Medulla oblongata (tissue), 1 donor: ENCODE measurements at regions not wholly inside any gene's neighbourhood (a gene's known extent, or its start where the extent isn't known, plus 50 kb on each side); places are given as distances from the start of the nearest gene placed in this dataset.
"Not testable (repeated sequence)": the region's sequence is repeated elsewhere in the genome, so short reads cannot be mapped to it uniquely, and the experiment has no call there.

ENCODE experiments used
- DNase-seq: peaks from one replicate; pipeline ENCODE4 v3.0.0-alpha.2; 2015; ENCODE audit errors: extremely low spot score

DNA sequence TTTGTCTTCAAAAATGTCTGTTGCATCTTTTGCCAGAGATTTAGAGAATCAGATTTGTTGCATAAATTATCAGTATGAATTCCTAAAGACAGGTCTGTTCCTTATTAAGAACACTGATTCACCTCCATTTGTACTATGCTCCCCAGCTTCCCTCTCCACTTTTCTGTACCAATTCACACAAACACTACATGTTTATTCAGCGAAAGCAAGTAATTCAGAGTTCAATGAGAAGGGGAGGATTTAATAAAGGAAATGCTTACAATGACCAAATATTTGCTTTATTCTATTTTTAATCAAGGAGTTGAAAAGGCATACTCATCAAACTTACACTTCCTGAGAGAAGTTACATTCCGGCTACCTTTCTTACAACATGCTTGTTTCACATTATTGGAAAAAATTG lies 135.5 kb downstream of the NBPF8 start:
- not testable (repeated sequence) for DNase-seq

DNA sequence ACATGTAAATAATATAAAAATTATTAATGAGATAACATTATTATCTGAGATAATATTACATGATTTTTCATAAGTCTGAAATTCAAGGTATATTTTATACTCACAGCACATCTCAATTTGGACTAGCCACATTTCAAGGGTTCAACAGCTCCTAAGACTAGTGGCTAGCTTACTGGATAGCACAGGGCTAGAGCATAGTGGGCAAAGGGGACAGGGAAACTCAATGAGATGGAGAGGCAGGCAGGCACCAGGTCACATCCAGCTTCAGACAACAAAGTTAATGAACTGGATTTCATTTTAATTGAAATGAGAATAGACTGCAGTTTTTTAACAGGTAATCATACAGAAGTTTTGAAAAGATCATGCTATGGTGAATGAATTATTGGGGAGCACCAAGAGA lies 137.4 kb downstream of the NBPF8 start:
- not testable (repeated sequence) for DNase-seq

DNA sequence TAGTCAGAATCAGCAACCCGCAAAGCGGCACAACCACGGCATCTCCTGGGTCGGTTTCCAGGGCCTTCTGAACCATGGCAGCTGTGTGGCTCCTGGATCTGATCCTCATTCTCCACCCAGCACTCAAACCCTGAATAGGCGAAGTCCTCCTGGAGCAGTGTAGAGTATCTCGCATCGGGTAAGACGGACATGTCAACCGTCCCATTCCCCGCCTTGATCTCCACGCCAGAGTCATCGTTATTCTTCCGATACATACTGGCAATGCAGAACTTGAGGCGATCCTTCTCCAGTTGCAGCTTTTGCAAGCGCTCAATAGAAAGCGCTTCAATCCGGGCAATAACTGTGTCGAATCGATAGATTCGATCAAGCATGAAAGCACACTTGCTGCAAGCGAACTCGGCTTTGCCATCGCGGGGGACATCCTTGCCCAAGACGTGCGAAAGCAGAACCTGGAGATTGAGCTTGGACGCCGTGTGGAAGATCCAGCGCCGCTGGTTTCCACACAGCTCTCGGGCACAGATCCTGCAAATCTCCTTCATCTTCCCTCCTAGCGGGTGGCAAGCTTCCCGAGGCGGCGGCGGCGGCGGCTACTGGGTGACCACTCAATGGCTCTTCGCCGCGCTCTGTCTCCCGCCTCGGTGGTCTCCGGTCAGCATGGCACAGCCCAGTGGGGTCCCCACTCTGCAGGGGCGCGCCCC lies 142.9 kb downstream of the NBPF8 start:
- DNase-seq: peak; percentile 47

DNA sequence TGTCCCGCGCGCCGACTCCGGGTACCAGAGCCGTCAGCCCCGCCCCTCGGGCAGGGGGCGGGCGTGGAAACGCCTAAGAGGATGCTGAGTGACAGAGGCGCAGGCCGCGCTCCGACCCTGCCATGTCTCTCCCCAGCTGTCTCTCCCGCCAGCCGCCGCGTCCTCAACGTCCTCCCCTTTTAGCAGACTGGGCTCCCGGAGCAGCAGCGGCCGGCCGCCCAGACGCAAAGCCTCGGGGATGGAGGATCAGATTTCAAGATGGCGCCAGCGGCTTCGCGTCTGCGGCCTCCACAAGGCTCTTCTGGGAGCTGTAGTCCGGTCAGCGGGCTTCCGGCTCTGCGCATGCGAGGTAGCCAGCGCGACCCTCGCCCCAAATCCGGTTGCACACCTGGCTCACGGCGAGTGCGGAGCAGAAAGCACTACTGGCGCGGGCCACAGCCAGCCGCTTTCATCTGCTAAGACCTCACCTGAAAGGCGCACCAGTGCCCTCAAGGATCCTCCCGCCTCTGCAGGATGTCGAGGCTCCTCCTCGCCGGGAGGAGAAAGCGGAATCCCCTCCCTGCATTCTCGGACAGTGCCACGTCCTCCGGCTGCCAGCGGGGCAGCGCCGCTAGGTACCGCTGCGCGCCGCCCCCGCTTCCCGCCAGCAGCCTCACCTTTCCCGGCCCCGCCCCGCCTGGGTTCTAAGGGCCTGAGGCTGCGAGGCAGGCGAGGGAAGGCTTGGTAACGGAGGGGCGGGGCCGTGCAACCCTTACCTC lies 143.6 kb downstream of the NBPF8 start:
- peak; percentile 39 for DNase-seq

DNA sequence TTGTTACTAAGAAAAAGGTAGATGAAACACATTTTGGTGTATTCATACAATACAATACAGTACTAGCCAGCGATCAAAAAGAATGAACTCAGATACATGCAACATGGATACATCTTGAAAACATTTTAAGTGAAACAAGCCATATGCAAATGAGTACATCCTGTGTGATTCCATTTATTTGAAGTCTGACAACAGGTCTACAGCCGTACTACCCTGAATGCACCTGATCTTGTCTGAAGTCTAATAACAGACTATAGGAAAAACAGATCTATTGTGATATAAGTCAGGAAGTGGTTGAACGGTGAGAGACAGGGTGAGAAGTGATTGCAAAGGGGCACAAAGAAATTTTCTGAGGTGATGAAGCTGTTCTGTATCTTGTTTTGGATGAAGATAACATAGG lies 146.9 kb downstream of the NBPF8 start:
- DNase-seq: not testable (repeated sequence)

DNA sequence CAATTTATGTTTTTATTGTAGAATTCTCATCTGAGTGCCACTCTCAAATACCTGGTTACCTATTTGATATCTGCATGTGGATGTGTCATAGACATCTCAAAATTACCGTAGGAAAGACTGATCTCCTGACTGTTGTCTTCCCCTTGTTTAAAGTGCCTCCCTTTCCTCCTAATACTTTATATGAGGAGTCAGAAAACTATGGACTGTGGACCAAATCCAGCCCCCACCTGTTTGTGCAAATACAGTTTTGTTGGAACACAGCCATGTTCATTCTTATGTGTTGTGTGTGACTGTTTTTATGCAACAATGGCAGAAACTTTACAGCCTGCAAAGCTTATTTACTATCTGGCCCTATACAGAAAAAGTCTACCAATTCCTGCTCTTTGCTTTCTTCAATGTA lies 150.6 kb downstream of the NBPF8 start:
- DNase-seq: not testable (repeated sequence)

DNA sequence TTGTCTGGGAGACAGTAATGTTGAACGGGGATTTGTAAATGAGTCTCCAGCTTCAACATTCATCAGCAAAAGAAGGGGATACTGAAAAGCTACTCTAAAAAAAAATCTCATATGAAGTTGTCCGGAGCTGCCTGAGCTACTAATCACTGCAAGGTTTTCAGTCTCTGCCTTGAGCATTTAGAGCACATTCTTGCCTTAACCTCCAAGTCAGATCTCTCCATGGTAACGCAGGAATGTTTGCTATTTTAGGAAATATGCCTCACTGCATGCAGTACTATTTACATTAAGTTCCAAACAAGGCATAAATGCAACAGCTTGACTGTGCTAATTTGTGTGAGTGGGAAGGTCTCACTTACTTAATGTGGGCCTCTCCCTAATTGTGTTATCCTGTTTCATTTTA lies 152.8 kb downstream of the NBPF8 start:
- DNase-seq: not testable (repeated sequence)

DNA sequence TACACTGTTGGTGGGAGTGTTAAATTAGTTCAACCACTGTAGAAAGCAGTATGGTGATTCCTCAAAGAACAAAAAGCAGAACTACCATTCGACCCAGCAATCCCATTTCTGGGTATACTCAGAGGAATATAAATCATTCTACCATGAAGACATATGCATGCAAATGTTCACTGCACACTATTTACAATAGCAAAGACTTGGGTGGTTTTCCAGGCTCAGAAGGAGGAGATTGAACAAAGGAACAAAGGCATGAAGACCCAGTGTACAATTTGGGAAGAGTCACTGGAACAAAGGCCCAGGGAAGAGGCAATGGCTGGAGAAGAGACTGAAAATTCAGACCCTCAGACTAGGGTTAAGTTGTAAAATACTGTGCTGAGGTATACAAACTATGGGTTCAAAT lies 148.5 kb upstream of the NBPF26 start:
- DNase-seq: not testable (repeated sequence)

DNA sequence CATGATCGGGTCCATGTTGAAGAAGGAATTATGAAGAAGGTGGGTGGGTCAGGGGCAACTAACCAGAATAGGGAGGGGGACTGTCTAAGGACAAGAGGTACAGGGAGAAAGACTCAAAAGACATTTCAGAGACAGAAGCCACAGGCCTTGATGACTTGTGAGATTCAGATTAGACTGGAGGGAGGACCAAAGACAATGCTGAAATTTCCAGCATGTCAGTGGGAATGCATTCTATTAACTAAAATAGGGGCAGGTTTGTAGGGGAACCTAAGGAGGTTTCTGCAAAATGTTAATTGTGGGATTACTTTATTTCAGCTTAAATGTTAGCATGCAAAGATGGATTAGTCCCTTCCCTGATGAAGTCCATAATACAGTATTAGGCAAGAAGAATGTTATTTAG lies 141.6 kb upstream of the NBPF26 start:
- DNase-seq: not testable (repeated sequence)

DNA sequence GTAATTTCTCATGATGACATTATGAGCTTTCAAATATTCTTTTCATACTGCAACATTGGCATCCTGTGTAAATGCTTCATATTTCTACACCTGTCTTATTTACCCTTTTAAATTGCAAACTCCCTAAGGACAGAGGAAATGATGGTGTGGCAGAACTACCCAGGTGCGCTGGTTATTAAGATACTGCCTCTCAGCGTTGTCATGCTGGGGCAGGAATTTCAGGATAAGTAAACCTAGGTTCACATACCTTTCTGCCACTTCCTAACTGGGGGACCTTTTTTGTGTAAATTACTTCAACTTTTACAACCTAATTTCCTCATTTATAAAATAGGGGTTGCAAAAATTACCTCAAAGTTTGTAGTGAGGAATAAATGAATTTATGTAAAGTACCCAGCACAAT lies 137.7 kb upstream of the NBPF26 start:
- not testable (repeated sequence) for DNase-seq

DNA sequence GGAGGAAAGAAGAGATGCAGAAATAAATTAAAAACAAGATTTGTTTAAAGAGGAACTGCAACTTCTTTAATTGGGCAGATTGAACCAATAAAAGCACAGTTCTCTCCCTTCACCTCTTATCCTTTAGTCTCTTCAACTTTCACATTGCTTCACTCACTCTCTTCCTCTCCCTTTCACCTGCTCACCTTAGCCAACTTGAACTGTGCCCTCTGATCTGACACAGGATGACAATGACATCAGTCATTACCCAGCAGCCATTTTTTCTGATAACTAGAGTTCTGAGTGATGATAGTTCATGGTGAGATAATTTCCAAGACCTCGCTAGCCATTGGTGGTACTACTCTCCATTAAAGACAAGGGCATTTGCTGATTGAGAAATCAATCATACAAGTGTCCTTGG lies 134.9 kb upstream of the NBPF26 start:
- DNase-seq: not testable (repeated sequence)

DNA sequence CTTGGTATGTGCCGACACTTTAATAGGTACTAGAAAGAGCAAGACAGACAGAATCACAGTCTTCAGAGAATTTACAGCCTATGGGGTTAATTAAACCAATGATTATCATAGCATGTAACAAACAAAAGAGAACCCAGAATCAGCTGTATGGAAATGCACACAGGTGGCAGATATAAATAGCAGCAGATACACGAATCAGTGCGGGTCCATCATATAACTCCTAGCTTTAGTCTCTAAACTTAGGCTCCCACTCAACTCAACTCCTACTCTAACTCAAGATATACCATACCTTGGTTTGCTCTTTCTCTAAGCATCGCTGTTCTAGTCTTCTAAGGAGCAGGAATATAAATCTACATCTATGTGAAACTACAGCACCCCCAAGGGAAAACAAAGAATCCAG lies 132.0 kb upstream of the NBPF26 start:
- DNase-seq: not testable (repeated sequence)

DNA sequence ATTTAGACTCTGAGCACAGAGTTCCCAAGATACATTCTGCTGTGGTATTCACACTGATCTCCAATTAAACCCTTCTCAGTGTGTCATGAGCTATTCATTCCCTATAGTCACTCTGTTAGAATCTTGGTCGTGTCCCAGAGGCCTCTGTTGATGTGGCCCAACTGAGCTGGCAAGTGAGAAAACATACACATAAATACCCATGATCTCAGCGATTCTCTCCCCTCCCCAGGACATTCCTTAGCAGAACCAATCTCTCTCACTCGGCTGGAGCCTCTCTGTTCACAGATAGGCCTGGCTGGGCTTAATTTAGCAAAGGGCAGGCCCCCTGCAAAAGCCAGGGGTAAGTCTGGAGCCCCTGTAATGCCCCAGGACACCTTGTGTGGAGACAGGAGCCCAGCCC lies 130.8 kb upstream of the NBPF26 start:
- not testable (repeated sequence) for DNase-seq

DNA sequence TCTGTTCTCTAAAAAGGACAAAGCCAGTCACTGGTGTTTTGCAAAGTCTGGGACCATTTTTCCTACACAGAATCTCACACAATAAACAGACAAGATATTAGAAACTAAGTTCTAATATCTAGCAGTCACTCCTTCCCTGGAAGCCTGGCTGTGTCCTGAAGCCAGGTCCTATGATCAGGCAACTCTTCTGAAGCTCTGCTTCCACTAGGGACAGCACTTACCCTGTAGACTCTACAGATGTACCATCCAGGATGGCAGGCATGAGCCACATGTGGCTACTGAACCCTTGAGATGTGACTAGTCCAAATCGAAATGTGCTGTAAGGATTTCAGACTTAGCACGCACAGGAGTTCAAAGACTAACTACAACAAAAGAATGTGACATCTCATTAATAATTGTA lies 130.1 kb upstream of the NBPF26 start:
- DNase-seq: not testable (repeated sequence)

DNA sequence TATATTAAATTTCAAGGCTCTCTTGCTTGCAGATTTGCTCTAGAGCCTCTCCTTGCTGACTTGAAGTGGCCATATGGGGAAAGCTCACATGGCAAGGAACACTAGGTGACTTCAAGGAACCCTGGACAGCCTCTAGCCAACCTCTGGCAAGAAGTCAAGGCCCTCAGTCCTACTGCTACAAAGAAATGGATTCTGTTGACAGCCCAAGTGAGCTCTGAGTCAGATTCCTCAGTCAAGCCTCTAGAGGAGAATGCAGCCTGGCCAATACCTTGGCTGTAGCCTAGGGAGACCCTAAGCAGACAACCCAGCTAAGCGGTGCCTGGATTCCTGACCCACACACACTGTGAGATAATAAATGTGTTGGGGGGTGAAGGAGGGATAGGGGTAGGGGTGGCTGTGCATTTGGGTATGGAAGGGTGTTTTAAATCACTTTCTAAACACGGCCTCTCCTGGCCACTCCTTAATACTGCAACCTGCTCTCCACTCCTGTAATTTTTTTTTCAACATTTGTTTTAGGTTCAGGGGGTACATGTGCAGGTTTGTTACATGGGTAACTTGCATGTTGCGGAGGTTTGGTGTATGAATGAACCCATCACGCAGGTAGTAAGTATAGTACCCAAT lies 125.3 kb upstream of the NBPF26 start:
- DNase-seq: not testable (repeated sequence)

DNA sequence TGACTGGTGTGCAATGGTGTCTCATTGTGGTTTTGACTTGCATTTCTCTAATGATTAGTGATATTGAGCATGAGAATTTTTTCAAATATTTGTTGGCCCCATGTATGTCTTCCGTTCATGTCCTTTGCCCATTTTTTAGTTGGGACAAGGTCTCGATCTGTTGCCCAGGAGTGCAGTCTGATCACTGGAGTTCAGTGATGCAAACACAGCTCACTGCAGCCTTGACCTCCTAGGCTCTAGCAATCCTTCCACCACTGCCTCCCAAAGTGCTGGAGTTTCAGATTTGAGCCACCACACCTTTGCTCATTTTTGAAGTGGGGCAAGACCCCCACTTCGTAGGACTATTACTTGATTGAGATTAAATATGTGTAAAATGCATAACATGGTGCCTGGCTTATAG lies 124.2 kb upstream of the NBPF26 start:
- DNase-seq: not testable (repeated sequence)

DNA sequence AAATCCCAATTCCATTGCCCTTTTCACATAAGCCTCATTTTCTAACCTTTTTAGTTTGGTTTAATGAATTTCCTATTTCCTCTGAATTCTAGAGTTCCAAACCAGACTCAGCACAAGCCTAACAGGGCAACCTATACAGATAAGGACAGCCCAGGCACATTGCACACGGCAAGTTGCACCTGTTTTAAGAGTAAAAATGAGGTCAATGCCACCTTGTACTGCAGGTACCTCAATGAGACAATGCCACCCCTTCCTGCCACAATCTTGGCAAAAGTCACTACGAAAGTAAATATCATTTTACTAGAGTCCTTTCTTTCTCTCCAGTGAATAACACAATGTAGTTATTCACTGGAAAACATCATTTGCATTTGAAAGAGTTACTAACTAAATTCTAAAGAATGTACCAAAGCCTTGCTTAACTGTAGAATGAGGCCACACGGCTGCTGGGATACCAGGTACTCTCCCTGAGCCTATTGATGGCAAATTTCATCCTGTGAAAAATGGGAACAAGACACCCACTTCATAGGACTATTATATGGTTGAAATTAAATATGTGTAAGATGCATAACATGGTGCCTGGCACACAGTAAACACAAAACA lies 123.2 kb upstream of the NBPF26 start:
- not testable (repeated sequence) for DNase-seq

DNA sequence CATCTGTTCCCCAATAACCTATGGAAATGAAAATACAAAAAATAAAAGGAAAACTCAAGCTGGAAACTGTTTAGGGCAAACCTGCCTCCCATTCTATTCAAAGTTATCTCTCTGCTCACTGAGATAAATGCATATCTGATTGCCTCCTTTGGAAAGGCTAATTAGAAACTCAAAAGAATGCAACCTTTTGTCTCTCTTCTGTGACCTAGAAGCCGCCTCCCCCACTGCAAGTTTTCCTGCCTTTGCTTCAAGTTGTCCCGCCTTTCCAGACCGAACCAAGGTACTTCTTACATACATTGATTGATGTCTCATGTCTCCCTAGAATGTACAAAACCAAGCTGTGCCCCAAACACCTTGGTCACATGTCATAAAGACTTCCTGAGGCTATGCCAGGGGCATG lies 115.9 kb upstream of the NBPF26 start:
- not testable (repeated sequence) for DNase-seq

DNA sequence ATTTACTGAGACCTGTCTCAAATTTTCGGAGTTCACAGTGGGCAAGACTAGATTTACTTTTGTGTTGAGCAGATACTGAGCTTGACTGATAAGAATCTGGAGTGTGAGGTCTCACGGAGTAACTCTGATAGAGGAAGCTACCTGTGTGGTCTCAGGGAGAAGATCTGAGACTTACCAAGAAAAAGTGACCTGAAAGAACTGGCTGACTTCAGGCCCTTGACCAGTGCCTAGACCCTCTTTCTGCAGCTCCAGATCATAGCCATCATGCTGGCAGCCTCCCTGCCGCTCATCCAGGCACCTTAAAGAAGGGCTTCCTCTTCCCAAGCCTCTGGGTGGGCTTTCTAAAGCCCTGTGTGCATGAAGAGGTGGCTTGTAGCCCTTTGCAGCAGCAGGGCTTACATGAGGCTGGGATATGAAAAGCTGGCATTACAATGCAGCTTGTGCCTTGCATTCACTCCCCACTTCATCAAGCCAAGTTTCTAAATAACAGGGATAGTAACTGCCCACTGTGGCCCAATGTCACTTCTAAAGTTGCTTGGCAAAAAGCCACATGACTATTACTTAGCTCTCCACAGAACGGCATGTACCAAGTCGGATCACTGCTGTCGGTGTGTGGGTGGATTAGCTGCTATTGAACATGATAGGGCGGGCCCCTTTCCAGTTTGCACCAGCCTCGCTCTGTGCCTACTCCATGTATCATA lies 115.3 kb upstream of the NBPF26 start:
- not testable (repeated sequence) for DNase-seq

DNA sequence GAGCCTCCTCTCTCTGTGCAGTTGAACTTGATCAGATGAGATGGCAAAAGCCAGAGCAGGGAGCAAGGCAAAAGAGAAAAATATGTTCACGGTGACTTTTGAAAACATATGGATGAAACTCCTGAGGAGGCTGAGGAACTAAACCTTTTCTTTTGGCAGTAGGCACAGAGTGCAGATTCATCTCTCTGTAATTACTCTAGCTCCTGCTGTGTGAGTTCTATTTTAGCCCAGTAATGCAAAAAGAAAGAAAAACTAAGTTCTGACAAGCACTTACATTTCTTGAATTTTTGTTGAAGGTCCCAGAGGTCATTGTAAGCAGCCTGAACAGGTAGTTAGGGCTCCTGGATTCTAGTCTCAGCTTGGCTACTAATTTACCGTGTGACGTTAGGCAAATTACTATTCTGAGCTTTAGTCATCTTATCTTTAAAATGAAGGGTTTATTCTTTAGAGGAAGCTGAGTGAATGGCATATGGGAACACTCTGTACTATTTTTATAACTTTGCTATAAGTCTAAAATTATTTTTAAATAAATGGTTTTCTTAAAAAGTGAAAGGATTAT lies 114.7 kb upstream of the NBPF26 start:
- not testable (repeated sequence) for DNase-seq

DNA sequence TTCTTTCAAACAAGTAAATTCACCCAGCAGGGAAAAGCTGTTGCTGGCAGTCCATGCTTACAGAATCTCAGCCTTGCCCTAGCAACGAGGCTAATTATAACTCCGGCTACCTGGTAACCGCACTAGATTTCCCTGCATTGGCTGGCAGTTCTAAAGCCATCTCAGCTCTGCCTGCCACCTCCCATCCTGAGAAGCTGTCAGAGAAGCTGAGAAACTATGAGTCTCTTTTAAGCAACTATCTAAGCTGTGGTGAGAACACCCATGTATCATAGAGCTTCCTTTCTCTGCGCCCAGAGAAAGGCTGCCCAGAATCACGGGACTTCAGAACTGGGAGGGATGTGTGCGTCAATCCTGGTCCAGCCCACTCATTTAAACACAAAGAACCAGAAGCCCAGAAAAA lies 113.9 kb upstream of the NBPF26 start:
- not testable (repeated sequence) for DNase-seq
